ENCODE measurements at regions not wholly inside any gene's neighbourhood (a gene's known extent, or its start where the extent isn't known, plus 50 kb on each side); places are given as distances from the start of the nearest gene placed in this dataset.
"Not testable (repeated sequence)": the region's sequence is repeated elsewhere in the genome, so short reads cannot be mapped to it uniquely, and the experiment has no call there.

DNA sequence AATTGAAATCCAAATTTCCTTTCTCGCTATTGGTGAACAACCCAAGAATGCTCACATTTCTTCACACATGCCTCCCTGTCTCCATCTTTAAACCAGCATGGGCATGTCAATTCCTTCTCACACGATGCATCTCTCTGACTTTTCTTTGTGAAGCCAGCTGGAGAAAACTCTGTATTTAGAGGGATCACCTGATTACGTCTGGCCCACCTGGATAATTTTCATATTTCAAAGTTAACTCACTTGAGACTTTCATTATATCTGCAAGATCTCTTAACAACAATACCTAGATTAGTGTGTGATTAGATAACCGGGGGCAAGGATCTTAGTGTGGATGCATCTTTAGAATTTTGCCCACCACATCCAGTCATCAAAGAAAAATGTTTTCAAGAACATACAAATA, 164.0 kb downstream of the TMEM47 start:
- TF ChIP-seq, protein P1, sequence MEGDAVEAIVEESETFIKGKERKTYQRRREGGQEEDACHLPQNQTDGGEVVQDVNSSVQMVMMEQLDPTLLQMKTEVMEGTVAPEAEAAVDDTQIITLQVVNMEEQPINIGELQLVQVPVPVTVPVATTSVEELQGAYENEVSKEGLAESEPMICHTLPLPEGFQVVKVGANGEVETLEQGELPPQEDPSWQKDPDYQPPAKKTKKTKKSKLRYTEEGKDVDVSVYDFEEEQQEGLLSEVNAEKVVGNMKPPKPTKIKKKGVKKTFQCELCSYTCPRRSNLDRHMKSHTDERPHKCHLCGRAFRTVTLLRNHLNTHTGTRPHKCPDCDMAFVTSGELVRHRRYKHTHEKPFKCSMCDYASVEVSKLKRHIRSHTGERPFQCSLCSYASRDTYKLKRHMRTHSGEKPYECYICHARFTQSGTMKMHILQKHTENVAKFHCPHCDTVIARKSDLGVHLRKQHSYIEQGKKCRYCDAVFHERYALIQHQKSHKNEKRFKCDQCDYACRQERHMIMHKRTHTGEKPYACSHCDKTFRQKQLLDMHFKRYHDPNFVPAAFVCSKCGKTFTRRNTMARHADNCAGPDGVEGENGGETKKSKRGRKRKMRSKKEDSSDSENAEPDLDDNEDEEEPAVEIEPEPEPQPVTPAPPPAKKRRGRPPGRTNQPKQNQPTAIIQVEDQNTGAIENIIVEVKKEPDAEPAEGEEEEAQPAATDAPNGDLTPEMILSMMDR (IDR thresholded peaks at IDR 0.05; ENCODE audit: low read depth, low read length, missing control alignments), result no peak
- DNase-seq (ENCODE audit: extremely low read depth, low read depth), result no peak
- no peak overlapping the region for H3K4me3 ChIP-seq (replicated peaks; ENCODE audit: low read depth, low read length)

- DNase-seq (ENCODE audit: extremely low read depth, low read depth), result no peak
- TF ChIP-seq, protein P1 (IDR thresholded peaks at IDR 0.05; ENCODE audit: low read depth, low read length, missing control alignments), result no peak
- no peak overlapping the region for H3K4me3 ChIP-seq (replicated peaks; ENCODE audit: low read depth, low read length)
Measured at GRCh38 chrX:34491126-34491525, 166.0 kb downstream of the TMEM47 start.

DNA sequence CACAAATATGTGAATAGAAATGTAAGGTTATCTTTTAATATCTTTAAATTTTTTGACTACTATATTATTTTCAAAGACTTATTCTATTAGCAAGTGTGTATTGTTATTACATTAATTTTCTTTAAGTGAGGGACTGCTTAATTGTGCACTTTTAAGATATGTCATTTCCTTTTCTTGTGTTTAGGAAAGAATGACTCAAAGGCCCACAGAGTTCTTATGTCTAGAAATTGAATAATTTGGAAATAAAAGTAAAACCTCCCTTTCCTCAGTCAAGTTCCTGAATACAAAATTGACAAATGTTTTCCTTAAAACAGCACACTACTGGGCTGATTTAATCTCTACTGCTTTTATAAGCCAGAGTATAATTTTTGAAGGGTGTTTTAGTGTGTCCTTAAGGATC, 169.7 kb downstream of the TMEM47 start:
- TF ChIP-seq, protein P1 (IDR thresholded peaks at IDR 0.05; ENCODE audit: low read depth, low read length, missing control alignments), result no peak
- H3K4me3 ChIP-seq (replicated peaks; ENCODE audit: low read depth, low read length), result no peak overlapping the region
- no peak for DNase-seq (ENCODE audit: extremely low read depth, low read depth)

GRCh38 chrX:34483980-34484379, 173.1 kb downstream of the TMEM47 start:
- no peak for DNase-seq (ENCODE audit: extremely low read depth, low read depth)
- no peak overlapping the region for H3K4me3 ChIP-seq (replicated peaks; ENCODE audit: low read depth, low read length)
- TF ChIP-seq, protein P1 (IDR thresholded peaks at IDR 0.05; ENCODE audit: low read depth, low read length, missing control alignments), result no peak

DNA sequence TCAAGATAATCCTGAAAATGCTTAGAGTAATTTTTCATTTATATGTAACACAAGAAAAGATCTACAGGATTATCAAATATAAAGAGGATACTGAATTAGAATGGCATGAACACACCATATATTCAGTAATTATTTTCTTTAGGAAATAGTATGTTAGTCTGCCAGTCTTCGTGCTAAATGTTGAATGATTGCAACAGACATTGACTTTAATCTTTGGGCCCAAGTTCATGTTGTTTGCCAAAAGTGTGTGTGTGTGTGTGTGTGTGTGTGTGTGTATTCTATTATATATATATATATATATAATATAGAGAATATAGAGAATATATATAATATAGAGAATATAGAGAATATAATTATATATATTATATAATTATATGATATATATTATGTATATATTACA, 186.6 kb downstream of the TMEM47 start:
- TF ChIP-seq, protein P1 (IDR thresholded peaks at IDR 0.05; ENCODE audit: low read depth, low read length, missing control alignments), result no peak
- no peak for DNase-seq (ENCODE audit: extremely low read depth, low read depth)
- no peak overlapping the region for H3K4me3 ChIP-seq (replicated peaks; ENCODE audit: low read depth, low read length)

GRCh38 chrX:34467437-34467836, 189.6 kb downstream of the TMEM47 start:
- DNase-seq (ENCODE audit: extremely low read depth, low read depth), result no peak
- TF ChIP-seq, protein P1 (IDR thresholded peaks at IDR 0.05; ENCODE audit: low read depth, low read length, missing control alignments), result no peak

GRCh38 chrX:34463220-34463619, 193.9 kb downstream of the TMEM47 start:
- H3K4me3 ChIP-seq (replicated peaks; ENCODE audit: low read depth, low read length); DNase-seq (ENCODE audit: extremely low read depth, low read depth): not testable (repeated sequence)

More at GRCh38 chrX:34467437-34467836, 189.6 kb downstream of the TMEM47 start:
- no peak overlapping the region for H3K4me3 ChIP-seq (replicated peaks; ENCODE audit: low read depth, low read length)

DNA sequence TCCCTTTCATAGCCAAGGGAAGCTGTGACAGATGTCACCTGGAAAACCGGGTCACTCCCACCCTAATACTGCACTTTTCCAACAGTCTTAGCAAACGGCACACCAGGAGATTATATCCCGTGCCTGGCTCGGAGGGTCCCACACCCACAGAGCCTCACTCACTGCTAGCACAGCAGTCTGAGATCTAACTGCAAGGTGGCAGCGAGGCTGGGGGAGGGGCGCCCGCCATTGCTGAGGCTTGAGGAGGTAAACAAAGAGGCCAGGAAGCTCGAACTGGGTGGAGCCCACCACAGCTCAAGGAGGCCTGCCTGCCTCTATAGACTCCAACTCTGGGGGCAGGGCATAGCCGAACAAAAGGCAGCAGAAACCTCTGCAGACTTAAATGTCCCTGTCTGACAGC, 199.2 kb downstream of the TMEM47 start:
- H3K4me3 ChIP-seq (replicated peaks; ENCODE audit: low read depth, low read length); DNase-seq (ENCODE audit: extremely low read depth, low read depth): not testable (repeated sequence)

Measured in HFF-Myc (cell line).